T-helper 9 cell (primary cell): ENCODE measurements at regions not wholly inside any gene's neighbourhood (a gene's known extent, or its start where the extent isn't known, plus 50 kb on each side); places are given as distances from the start of the nearest gene placed in this dataset.

Source experiments
- DNase-seq: peaks from one replicate; pipeline ENCODE4 v3.0.0-alpha.2; 2020

DNA sequence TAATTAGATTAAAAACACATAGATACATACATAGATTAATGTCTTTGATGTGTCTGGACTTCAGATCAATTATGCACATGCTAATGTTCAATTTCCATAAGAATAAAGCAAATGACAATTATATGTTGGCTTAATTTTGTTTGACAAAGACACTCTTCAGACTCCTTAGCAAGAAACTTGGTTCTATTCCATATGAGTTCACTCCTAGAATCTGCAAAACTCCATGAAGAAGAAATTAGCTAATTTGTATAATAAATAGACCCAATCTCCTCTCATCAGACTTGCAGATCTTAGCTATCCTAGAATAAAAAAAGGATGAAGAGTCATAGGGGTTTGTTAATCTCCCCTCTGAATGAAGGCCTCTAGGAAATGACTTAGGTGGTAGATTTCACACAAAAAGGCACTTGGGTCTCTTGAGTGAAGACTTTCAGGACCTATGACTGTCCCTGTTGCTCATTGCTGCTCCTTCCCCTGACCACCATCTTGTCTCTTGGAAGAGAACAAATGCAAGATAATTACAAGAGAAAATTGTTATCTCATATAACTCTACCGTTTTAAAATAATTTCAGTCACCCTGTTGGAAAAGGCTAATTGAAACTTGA, 302.2 kb downstream of the EFNB2 start:
- DNase-seq: no peak

GRCh38 chr13:106232681-106233080, 302.8 kb downstream of the EFNB2 start:
- no peak for DNase-seq

- no peak for DNase-seq
Measured at GRCh38 chr13:106230450-106230849, 305.0 kb downstream of the EFNB2 start.

DNA sequence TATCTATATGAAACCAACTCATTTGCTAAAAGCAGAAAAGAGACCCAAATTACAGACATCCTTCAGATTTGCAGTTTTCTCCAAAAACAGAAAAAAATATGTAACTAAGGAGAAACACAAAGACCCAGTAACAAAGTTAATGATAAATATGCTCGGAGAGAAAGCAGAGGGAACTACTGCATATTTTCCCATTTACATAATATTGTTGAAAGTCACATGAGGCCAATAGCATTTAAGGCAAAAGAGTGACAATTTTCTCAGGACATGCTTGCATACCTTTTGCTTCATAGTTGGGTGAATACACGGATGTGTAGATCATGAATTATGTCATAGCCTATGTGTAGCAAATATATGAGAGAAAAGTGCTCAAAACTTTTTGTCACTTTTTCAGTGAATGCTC, 310.3 kb downstream of the EFNB2 start:
- DNase-seq: no peak

GRCh38 chr13:106220211-106220610, 315.3 kb downstream of the EFNB2 start:
- no peak for DNase-seq

DNA sequence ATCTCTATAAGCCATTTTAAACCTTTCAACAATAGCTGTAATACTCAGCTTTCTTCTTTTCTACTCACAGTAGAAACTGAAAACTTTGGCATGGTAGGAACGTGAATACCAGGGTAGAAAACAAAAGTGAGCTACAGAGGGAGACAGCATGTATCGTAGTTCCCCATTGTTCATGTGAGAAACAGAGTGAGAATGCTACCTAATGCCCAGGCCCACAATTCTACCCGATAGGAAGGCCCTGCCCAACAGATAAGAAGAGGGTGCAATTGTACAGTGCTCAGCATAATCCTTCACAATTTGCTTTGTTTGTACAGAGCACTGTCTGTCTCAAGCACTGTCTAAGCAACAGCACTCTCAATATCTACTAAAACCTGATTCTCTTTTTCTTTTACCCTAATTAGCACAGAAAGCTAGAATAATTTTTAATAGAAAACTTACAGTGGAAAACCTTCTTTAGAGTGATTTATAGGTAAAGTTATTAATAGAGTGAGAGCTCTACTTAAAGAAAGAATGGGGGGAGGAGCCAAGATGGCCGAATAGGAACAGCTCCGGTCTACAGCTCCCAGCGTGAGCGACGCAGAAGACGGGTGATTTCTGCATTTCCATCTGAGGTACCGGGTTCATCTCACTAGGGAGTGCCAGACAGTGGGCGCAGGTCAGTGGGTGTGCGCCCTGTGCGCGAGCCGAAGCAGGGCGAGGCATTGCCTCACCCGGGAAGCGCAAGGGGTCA, 322.3 kb downstream of the EFNB2 start:
- no peak for DNase-seq

GRCh38 chr13:106212386-106213010, 323.0 kb downstream of the EFNB2 start:
- no peak for DNase-seq

DNA sequence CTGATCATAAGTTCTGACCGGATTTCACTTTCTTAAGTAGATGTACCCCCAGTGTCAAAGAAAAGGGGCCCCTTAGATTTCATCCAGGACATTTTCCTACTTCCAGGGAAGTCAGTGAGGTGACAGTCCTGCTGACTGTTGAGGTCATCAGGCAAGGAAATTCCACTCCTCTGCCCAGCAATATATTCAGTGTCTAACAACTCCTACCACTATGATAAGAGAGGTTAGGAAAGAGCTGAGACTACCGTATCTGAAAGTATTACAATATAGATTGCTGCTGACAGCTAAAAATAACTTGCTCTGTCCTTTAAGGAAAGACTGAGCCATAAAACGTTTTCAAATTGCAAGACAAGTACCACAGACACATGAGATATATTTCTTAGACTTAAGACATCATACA, 325.1 kb downstream of the EFNB2 start:
- DNase-seq: no peak

DNA sequence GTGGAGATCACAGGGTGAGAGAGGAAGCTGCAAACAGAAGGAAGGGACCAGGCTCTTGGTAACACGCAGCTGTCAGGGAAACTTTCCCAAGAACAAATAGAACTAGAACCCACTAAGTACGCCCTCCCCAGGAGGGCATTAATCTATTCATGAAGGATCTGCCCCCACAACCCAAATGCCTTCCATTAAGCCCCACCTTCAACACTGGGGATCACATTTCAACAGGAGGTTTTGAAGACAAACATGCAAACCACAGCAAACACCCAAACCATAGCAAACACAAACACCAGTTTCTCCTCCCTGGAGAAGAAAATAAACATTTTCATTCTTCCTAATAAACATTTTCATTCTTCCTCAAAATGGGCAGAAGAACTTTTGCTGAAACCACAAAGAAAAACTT, 329.6 kb downstream of the EFNB2 start:
- no peak for DNase-seq

GRCh38 chr13:106197496-106197895, 338.0 kb downstream of the EFNB2 start:
- DNase-seq: no peak

GRCh38 chr13:106187501-106188095, 347.9 kb downstream of the EFNB2 start:
- no peak for DNase-seq

DNA sequence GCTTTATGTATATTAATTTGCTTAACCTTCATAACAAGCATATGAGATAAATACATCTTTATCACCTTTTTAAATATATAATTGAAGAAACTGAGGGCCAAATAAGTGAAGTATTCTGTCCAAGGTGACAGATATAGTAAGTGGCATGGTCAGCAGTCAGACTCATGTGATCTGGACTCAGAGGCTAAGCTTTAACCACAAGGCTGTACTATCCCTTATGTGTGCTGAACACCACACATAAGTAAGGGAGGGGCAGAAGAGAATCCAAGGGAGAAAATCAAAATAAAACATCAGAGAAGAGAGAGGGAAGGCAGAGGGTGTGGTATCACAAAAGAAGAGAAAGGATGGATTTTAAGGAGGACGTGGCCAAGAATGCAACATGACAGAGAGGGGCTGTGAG, 348.4 kb downstream of the EFNB2 start:
- no peak for DNase-seq

DNA sequence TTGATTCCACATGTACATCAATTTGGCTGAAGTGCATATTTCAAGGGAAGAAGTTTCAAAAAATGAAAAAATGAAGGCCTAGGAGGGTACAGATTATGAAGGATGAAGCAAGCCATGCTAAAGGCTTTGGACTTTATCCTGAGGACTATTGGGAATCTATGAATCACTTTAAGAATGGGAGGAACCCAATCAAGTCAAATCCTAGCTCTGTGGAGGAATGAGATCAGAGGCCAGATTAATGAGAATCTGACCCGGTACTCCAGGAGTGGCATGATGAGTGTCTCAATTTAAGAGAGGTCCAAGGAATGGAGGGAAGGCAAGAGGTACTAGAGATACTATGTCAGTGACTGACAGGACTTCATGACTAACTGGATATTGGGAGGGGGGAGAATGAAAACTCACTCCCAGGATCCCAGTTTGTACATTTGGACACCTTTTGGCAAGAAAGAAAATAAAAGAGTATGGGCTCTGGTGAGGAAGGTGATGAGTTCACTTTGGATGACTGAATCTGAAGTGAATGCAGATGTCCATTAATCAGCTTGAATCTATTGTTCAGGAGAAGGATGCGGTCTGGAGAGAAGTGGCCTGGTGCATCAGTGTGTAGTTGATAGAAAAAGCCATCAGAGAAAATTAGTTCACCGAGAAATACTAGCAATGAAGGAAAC, 349.0 kb downstream of the EFNB2 start:
- DNase-seq: no peak

DNA sequence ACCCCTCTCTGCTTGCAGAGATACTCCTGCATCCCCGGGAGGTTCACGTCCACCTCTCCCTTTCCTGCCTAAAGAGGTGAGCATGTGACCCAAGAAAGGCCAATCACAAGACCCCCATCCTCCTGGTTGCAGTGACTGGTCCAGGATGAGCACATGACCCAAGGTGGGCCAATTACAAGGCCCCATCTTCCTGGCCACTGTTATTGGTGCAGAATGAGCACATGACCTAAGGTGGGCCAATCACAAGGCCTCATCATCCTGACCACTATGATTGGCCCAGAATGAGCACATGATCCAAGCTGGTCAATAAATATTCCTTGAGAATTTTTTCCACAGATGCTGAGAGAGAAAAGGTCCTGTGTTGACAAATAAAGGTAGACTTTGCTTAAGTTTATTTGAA, 350.7 kb downstream of the EFNB2 start:
- no peak for DNase-seq

GRCh38 chr13:106183410-106184065, 351.9 kb downstream of the EFNB2 start:
- no peak for DNase-seq

DNA sequence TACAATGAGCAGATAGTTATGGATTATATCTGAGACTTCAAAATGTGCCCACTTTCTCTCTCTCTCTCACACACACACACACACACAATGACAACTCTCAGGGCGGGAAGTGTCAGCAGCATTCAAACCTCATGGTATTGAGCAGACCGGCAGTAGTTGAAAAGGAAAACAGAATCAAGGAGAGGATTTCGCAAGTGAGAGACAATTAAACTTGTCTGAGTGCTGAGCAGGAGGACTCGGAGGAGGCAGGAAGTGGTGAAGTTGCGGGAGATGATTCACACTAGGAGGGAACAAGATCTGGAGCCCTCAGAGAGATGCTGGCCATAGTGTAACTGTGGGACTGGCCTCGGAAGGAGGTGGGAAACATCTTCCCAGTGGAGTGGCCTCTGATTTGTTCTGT, 353.1 kb downstream of the EFNB2 start:
- DNase-seq: no peak

DNA sequence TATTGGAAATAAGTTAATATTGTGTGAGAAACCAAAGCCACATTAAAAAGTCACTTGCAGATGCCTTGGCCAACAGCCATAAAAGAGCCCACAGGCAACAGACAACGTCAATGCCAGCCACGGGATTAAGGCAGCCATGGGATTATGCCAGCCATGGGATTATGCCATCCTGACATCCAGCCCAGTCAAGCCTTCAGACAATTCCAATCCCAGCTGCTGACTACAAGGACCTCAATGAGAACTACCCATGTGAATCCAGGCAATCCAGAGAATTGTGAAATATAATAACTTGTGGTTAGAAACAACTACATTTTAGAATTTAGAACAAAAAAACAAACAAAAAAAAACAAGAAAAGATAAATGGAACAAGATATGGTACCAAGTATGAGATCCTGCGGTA, 356.6 kb downstream of the EFNB2 start:
- DNase-seq: no peak

DNA sequence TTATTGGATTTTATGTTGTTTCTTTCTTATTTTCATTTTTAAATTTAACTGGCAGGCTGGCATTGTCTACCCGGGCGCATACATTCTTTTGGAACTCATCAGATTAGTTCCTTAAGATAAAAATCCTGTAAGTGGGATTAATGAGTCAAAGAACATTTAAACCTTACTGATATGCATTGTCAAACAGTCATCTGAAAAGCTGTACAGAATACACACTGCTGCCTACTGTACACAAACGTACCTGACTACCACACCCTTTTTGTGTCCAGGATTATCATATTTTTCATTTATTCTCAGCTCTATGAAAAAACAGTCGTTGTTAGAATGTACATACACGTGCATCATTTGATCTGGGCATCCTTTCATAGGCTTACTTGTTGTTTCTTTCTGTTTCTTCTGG, 358.3 kb downstream of the EFNB2 start:
- no peak for DNase-seq

DNA sequence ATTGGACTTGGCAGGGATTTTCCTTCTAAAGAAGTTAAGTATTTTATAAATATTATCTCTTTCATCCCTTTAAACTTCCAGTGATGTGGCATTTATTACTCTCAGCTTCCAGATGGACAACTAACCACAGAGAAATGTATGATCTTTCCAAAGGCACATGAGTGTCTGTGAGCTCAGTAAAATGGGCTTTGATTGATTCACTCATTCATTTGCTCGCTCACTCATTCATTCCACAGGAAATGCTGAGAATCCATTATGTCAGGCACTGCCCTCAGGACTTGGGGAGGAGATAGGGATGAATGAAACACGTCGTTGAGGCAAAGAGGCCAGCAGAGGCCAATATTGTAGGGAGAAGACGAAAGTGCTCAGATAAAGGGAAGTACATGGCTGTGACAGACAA, 359.3 kb downstream of the EFNB2 start:
- DNase-seq: no peak

DNA sequence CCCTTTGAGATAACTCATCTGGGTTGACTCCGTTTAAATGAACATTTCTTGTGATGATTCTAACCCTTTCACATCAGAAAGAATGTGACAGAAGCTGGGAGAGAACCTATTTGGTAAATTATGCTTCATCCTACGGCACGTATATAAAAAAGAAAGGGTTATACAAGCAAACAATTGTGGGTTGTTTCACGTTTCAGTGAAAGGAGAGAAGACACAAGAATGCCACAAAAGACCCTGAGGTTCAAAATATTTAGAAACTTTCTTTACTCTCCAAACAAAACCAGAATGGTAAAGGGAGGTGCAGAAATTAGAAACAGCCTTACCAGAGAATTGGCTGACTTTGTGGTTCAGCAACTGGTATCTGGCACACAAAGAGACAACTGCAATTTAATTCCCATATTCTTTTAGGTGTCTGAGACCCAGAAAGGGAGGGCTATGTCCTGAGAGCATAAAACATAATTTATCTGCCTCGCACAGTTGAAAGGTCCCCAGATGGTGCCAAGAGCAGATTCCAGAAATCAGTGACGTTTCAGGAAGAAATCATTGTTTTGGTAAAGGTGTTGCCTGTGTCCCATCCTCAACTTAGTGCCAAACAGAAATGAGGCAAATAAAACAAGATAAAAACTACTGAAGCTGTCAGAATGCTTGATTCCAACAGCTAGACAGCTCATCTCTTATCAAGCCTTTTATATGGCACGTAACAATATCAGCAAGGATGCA, 361.4 kb downstream of the EFNB2 start:
- DNase-seq: no peak

- DNase-seq: no peak
Measured at GRCh38 chr13:106173346-106173745, 362.1 kb downstream of the EFNB2 start.
